ENCODE measurements at regions not wholly inside any gene's neighbourhood (a gene's known extent, or its start where the extent isn't known, plus 50 kb on each side); places are given as distances from the start of the nearest gene placed in this dataset.

DNA sequence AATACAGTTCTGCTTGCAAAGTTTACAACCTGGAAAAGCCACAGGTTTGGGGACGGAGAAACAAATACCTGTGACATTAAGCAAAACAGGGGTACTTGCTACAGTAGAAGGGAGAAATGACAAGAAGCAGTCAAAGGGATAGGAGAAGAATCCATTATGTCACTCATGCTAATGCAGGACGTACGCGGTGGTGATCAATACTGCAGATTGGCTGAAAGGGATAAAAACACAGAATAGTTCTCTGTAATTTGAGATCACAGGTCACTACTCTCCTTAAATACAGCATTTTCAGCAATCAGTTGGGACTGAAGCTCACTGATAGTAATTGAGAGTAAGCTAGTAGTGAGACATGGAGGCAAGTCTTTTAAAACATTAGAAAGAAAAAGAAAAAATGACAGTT, 130.3 kb upstream of the MTAP start:
- Histone ChIP-seq H3K4me3 (no peak overlapping the region), H3K9me3 (no peaks in the 10 kb centered on the region), H3K4me1 (no peaks in the 10 kb centered on the region), H3K27ac (no peak overlapping the region), H3K27me3 (no peaks in the 10 kb centered on the region), H3K36me3 (replicated peaks in 1 of 2; ENCODE audit: insufficient read depth in 1 of 2, low read depth in 2 of 2) (no peaks in the 10 kb centered on the region)
- DNase-seq (no peak), ATAC-seq (no peak)
- WGBS, 2 donors: 26 to 30% methylated on average over 4 of the region's 4 CpGs
- TF ChIP-seq, protein P1, sequence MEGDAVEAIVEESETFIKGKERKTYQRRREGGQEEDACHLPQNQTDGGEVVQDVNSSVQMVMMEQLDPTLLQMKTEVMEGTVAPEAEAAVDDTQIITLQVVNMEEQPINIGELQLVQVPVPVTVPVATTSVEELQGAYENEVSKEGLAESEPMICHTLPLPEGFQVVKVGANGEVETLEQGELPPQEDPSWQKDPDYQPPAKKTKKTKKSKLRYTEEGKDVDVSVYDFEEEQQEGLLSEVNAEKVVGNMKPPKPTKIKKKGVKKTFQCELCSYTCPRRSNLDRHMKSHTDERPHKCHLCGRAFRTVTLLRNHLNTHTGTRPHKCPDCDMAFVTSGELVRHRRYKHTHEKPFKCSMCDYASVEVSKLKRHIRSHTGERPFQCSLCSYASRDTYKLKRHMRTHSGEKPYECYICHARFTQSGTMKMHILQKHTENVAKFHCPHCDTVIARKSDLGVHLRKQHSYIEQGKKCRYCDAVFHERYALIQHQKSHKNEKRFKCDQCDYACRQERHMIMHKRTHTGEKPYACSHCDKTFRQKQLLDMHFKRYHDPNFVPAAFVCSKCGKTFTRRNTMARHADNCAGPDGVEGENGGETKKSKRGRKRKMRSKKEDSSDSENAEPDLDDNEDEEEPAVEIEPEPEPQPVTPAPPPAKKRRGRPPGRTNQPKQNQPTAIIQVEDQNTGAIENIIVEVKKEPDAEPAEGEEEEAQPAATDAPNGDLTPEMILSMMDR (IDR thresholded peaks at IDR 0.05): no peak
- TF ChIP-seq POLR2A (IDR thresholded peaks at IDR 0.05): no peak
- intact Hi-C loops (cut with DNase I): no loop called here

DNA sequence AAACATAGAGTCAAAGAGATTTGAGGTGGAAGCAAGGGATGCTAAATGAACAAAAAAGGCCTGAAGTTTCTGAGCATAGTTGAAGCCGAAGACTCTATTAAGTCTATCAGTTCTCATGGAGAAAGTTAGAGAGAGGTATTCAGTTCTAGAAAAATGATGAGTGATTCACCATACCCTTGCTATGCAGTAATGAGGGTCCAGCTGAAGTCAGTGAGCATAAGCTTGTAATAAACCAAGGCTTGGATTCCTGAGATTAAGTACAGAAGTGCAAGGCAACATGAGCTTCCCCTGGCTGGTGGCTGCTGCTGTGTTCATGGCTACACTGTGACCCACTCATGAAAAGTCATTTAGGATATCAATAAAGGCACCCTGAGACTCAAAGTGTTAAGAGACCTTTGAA, 129.7 kb upstream of the MTAP start:
- no peaks in the 10 kb centered on the region for H3K36me3 ChIP-seq (replicated peaks in 1 of 2; ENCODE audit: insufficient read depth in 1 of 2, low read depth in 2 of 2)
- WGBS, 2 donors: 59 to 72% methylated on average over 1 of the region's 1 CpG
- no peak for TF ChIP-seq POLR2A (IDR thresholded peaks at IDR 0.05)
- TF ChIP-seq, protein P1 (IDR thresholded peaks at IDR 0.05): no peak
- intact Hi-C loops (cut with DNase I): no loop called here
- H3K27ac ChIP-seq: no peak overlapping the region
- DNase-seq (no peak), ATAC-seq (no peak)
- H3K4me3 ChIP-seq: no peak overlapping the region
- no peaks in the 10 kb centered on the region for H3K27me3 ChIP-seq
- H3K4me1 ChIP-seq: no peaks in the 10 kb centered on the region
- no peaks in the 10 kb centered on the region for H3K9me3 ChIP-seq

DNA sequence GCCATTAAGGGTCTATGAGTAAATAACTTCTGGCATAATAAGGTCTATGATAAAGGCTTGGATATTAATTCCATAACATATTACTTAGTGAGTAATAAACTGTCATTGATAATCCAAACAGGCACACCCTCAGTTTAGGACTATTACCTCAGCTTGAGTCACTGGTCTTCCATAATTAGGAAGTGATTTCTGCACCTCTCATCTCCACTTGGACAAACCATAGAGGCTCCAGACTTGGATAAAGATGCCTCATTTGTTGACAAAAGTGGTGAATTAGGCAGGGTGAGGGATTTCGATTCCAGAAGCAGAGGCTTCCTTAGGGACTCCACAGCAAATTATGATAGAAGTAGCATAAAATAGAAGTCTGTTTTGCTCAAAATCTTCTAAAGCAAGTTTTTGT, 127.5 kb upstream of the MTAP start:
- Histone ChIP-seq H3K4me3 (no peak overlapping the region), H3K4me1 (no peaks in the 10 kb centered on the region), H3K36me3 (replicated peaks in 1 of 2; ENCODE audit: insufficient read depth in 1 of 2, low read depth in 2 of 2) (no peaks in the 10 kb centered on the region), H3K27me3 (no peaks in the 10 kb centered on the region), H3K9me3 (no peaks in the 10 kb centered on the region), H3K27ac (no peak overlapping the region)
- intact Hi-C loops (cut with DNase I): no loop called here
- WGBS, 2 donors: 60 to 65% methylated on average over 1 of the region's 1 CpG
- DNase-seq: no peak
- no peak for ATAC-seq
- TF ChIP-seq, protein P1 (IDR thresholded peaks at IDR 0.05): no peak
- TF ChIP-seq POLR2A (IDR thresholded peaks at IDR 0.05): no peak

DNA sequence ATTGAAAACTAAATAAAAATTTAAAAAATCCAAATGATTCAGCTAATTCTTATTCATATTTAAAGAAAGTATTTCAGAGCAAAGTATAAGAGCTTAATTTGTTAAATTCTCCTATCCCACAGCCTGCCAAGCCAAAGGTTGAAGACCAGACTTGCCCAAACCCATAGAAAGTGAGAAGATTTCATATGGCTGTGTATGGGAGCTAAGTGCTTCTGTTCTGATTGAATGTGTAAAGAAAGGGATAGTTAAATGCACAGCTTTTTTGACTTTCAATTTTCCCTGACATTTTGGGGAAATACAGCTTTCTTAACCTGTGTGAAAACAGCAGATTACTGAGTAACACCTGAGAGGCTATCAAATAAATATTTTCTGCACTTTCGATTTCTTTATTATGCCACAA, 125.0 kb upstream of the MTAP start:
- Histone ChIP-seq H3K36me3 (replicated peaks in 1 of 2; ENCODE audit: insufficient read depth in 1 of 2, low read depth in 2 of 2) (no peaks in the 10 kb centered on the region), H3K27ac (no peak overlapping the region), H3K27me3 (no peaks in the 10 kb centered on the region), H3K4me1 (no peaks in the 10 kb centered on the region), H3K9me3 (no peaks in the 10 kb centered on the region), H3K4me3 (no peak overlapping the region)
- ATAC-seq (no peak), DNase-seq (no peak)
- intact Hi-C loops (cut with DNase I): no loop called here
- 52 to 75% methylated on average over 1 of the region's 1 CpG for WGBS, 2 donors
- TF ChIP-seq POLR2A (IDR thresholded peaks at IDR 0.05): no peak
- TF ChIP-seq, protein P1 (IDR thresholded peaks at IDR 0.05): no peak

DNA sequence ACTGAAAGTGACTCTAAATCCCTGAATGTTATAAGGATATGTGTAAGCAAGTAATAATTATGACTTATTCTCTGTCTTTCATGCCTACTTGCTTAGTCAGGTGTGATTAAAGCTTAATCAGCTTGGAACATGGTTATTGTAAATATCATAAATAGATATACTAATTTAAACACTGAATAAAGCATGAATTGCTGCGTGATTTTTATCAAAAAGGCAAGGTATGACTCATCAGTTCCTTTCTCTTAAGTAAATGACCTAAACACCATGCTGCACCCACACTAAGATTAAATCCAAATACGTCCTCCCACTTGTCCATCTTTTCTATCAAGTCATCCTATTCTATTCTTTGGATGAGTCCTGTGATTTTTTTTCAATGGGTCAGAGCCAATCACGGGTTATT, 124.6 kb upstream of the MTAP start:
- Histone ChIP-seq H3K27me3 (no peaks in the 10 kb centered on the region), H3K4me1 (no peaks in the 10 kb centered on the region), H3K9me3 (no peaks in the 10 kb centered on the region), H3K27ac (no peak overlapping the region), H3K4me3 (no peak overlapping the region), H3K36me3 (replicated peaks in 1 of 2; ENCODE audit: insufficient read depth in 1 of 2, low read depth in 2 of 2) (no peaks in the 10 kb centered on the region)
- WGBS, 2 donors: 26 to 36% methylated on average over 3 of the region's 3 CpGs
- DNase-seq (no peak), ATAC-seq (no peak)
- intact Hi-C loops (cut with DNase I): no loop called here
- TF ChIP-seq POLR2A (IDR thresholded peaks at IDR 0.05): no peak
- TF ChIP-seq, protein P1 (IDR thresholded peaks at IDR 0.05): no peak
